ENCODE measurements at regions not wholly inside any gene's neighbourhood (a gene's known extent, or its start where the extent isn't known, plus 50 kb on each side); places are given as distances from the start of the nearest gene placed in this dataset.

DNA sequence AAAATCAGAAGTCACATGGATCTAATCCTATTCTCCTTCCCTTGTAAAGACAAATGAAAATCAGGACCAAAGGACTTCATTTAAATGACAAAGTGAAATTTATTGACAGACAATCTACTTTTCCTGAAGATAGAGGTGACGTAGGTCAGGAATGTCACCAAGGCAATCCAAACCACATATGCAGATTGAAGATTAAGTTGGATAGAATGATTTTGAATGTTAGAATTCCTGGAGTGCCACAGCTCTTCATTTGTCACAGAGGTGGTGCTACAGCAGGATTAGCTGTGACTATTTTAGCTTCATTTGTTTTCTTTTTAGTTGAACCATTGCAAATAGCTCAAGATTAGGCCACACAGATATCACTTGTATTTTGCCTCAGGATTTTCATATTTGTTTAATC lies 736.0 kb upstream of the ARRDC3 start:
- Histone ChIP-seq H3K9me3 (replicated peaks; ENCODE audit: control insufficient read depth, insufficient read depth, low read length) (no peaks in the 10 kb centered on the region), H3K36me3 (ENCODE audit: control insufficient read depth in 2 of 2, extremely low read depth in 1 of 2, insufficient read depth in 2 of 2, low read length in 2 of 2) (no peaks in the 10 kb centered on the region), H3K79me2 (ENCODE audit: control insufficient read depth, insufficient read depth, low read length) (no peaks in the 10 kb centered on the region), H3K9ac (replicated peaks; ENCODE audit: extremely low read depth, insufficient read depth, low read length) (no peak overlapping the region), H3K27me3 (ENCODE audit: control insufficient read depth in 2 of 2, insufficient read depth in 2 of 2, low read length in 2 of 2) (no peaks in the 10 kb centered on the region), H4K20me1 (replicated peaks; ENCODE audit: control insufficient read depth, extremely low read depth, insufficient read depth, low read length) (no peaks in the 10 kb centered on the region), H3K4me1 (ENCODE audit: control insufficient read depth, extremely low read depth, insufficient read depth, low read length) (no peaks in the 10 kb centered on the region), H3K9me1 (replicated peaks; ENCODE audit: control insufficient read depth, extremely low read depth, insufficient read depth, low read length) (no peaks in the 10 kb centered on the region), H3K4me2 (ENCODE audit: insufficient read depth, low read length) (no peak overlapping the region), H3K4me3 (replicated peaks in 1 of 3; ENCODE audit: insufficient read depth in 1 of 3, low read depth in 1 of 3, low read length in 3 of 3) (no peak overlapping the region), H3K27ac (ENCODE audit: insufficient read depth, low read depth, low read length) (no peak overlapping the region), H2AFZ (ENCODE audit: low read depth, low read length) (no peak overlapping the region)
- BruUV-seq (replicated peaks) = no TSS peak
- TF ChIP-seq GATA2 (IDR thresholded peaks at IDR 0.05; ENCODE audit: insufficient read depth, insufficient read length, low read depth, low read length) (no peak), MYC (IDR thresholded peaks at IDR 0.05; ENCODE audit: low read depth, low read length) (no peak), POLR2AphosphoS5 (IDR thresholded peaks at IDR 0.05; ENCODE audit: insufficient read depth, low read depth, low read length) (no peak), JUN (IDR thresholded peaks at IDR 0.05; ENCODE audit: borderline replicate concordance, insufficient read depth, insufficient read length, low read depth) (no peak), FOS (IDR thresholded peaks at IDR 0.05; ENCODE audit: borderline replicate concordance, insufficient read depth, low read length) (no peak), POLR2A (IDR thresholded peaks at IDR 0.05; ENCODE audit: low read depth, low read length) (no peak), EZH2 (IDR thresholded peaks at IDR 0.05; ENCODE audit: borderline replicate concordance, low read depth, low read length, severe bottlenecking) (no peak)
- TF ChIP-seq, protein P1, sequence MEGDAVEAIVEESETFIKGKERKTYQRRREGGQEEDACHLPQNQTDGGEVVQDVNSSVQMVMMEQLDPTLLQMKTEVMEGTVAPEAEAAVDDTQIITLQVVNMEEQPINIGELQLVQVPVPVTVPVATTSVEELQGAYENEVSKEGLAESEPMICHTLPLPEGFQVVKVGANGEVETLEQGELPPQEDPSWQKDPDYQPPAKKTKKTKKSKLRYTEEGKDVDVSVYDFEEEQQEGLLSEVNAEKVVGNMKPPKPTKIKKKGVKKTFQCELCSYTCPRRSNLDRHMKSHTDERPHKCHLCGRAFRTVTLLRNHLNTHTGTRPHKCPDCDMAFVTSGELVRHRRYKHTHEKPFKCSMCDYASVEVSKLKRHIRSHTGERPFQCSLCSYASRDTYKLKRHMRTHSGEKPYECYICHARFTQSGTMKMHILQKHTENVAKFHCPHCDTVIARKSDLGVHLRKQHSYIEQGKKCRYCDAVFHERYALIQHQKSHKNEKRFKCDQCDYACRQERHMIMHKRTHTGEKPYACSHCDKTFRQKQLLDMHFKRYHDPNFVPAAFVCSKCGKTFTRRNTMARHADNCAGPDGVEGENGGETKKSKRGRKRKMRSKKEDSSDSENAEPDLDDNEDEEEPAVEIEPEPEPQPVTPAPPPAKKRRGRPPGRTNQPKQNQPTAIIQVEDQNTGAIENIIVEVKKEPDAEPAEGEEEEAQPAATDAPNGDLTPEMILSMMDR (IDR thresholded peaks at IDR 0.05; ENCODE audit: extremely low read depth in 1 of 2, insufficient read depth in 1 of 2, low read depth in 1 of 2, low read length in 2 of 2) = no peak
- TF ChIP-seq, protein P2, sequence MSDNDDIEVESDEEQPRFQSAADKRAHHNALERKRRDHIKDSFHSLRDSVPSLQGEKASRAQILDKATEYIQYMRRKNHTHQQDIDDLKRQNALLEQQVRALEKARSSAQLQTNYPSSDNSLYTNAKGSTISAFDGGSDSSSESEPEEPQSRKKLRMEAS (IDR thresholded peaks at IDR 0.05; ENCODE audit: insufficient read depth, insufficient read length) = no peak
- POLR2A ChIA-PET = no interaction called here
- CTCF ChIA-PET = interaction anchor here (1.3 kb wide), 1 partner anchor 14 kb away, joined by 3 read pairs; no protein-coding TSS in a partner anchor
- FAIRE-seq (no peak), DNase-seq (ENCODE audit: low read depth, low spot score) (no peak)
- intact Hi-C loops (cut with micrococcal nuclease) = no loop called here
- dilution Hi-C loops (cut with MboI; ENCODE audit: extremely low pct_ligation_motif_present, low sequenced_read_pairs) = no loop called here

All from endothelial cell of umbilical vein (primary cell).